ENCODE measurements at regions not wholly inside any gene's neighbourhood (a gene's known extent, or its start where the extent isn't known, plus 50 kb on each side); places are given as distances from the start of the nearest gene placed in this dataset.

DNA sequence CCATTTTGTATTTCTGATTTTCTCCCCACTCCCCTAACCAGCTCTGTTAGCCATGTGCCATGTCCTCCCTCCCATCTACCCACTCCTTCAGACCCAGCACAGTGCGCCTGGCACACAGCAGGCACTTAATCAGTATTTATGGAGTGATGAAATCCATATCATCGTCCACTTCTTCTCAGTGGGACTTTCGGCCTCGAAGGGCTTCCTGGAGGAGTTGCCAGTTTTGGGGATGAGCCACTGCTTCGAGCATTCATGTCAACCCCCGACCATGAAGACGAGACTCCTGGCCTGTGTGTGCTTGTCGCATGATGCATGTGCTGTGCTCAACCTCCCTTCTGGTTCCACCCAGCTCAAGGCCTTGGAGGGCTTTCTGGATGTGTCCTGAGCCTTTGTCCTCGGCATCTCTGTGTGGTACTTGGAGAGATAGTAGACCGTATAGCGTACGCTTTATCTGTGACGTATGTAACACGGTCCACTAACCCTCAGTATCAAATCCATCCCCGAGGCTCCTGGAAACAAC, 119.5 kb upstream of the RTL1 start:
- no peak overlapping the region for H3K4me3 ChIP-seq (ENCODE audit: low read depth, low read length)
- TF ChIP-seq, protein P1, sequence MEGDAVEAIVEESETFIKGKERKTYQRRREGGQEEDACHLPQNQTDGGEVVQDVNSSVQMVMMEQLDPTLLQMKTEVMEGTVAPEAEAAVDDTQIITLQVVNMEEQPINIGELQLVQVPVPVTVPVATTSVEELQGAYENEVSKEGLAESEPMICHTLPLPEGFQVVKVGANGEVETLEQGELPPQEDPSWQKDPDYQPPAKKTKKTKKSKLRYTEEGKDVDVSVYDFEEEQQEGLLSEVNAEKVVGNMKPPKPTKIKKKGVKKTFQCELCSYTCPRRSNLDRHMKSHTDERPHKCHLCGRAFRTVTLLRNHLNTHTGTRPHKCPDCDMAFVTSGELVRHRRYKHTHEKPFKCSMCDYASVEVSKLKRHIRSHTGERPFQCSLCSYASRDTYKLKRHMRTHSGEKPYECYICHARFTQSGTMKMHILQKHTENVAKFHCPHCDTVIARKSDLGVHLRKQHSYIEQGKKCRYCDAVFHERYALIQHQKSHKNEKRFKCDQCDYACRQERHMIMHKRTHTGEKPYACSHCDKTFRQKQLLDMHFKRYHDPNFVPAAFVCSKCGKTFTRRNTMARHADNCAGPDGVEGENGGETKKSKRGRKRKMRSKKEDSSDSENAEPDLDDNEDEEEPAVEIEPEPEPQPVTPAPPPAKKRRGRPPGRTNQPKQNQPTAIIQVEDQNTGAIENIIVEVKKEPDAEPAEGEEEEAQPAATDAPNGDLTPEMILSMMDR (IDR thresholded peaks at IDR 0.05; ENCODE audit: low read depth, low read length): no peak

DNA sequence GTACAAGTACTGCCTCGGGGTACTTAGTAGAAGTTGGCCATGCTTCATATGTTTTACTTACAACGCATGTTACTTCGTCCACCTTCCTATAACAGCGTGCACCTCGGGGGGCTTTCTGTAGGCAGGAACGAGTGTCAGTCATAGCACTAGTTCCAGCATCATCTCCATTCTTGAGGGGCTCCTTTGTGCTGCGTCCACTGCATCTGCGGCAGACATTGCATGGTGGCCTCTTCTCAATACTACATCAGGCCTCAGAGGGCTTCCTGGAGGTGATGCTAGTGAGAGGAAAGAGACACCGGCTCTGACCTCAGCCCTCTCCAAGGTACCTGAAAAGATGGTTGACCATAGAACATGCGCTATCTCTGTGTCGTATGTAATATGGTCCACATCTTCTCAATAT, 121.2 kb upstream of the RTL1 start:
- TF ChIP-seq, protein P1 (IDR thresholded peaks at IDR 0.05; ENCODE audit: low read depth, low read length): no peak
- no peak overlapping the region for H3K4me3 ChIP-seq (ENCODE audit: low read depth, low read length)

DNA sequence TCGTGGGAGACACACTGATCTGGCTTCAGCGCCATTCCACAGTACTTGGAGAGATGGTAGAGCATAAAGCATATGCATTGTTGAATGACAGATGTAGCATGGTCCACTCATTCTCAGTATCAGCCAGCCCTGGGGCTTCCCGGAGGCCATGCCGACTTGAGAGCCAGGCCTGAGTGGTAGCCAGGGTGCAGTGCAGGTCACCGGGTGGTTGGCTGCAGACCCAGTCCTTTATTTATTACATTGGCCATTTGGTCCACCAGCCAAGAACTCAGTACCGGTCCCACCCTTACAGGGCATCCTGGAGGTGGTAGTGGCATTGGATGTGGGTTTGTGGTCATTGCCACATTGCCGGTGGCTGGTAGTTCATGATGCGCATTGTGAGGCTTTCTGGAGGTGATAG, 121.6 kb upstream of the RTL1 start:
- TF ChIP-seq, protein P1 (IDR thresholded peaks at IDR 0.05; ENCODE audit: low read depth, low read length): no peak
- no peak overlapping the region for H3K4me3 ChIP-seq (ENCODE audit: low read depth, low read length)

DNA sequence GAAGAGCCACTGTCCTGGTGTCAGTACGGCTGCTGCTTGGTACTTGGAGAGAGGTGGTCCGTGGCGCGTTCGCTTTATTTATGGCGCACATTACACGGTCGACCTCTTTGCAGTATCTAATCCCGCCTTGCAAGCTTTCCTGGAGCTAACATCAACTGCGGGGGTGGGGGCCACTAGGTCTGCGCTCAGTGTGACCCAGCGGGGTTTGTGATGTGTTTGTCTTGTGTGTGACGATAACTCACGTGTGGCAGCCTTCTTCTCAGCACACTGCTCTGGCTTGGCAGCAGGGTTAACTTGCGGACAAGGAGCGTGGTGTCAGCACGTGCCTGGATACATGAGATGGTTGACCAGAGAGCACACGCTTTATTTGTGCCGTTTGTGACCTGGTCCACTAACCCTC, 122.2 kb upstream of the RTL1 start:
- TF ChIP-seq, protein P1 (IDR thresholded peaks at IDR 0.05; ENCODE audit: low read depth, low read length): no peak
- no peak overlapping the region for H3K4me3 ChIP-seq (ENCODE audit: low read depth, low read length)

DNA sequence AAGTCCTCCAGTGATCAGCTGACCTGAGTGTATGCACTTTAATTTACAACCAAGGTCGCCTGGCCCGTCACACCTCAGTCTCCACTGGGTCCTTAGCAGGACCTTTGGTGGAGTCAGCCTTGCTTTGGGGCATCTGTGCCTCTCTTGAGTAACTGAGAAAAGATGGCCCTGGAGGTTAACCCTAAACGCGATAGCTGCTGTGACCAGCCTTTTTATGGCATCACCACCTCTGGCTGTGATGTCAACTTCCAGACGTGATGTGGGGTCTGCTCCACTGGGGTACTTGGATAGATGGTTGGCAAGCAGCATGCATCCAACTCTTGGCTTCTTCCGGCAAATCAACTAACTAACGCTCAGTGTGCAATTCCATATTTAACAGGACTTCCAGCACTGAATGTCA, 122.8 kb upstream of the RTL1 start:
- TF ChIP-seq, protein P1 (IDR thresholded peaks at IDR 0.05; ENCODE audit: low read depth, low read length): no peak
- no peak overlapping the region for H3K4me3 ChIP-seq (ENCODE audit: low read depth, low read length)

DNA sequence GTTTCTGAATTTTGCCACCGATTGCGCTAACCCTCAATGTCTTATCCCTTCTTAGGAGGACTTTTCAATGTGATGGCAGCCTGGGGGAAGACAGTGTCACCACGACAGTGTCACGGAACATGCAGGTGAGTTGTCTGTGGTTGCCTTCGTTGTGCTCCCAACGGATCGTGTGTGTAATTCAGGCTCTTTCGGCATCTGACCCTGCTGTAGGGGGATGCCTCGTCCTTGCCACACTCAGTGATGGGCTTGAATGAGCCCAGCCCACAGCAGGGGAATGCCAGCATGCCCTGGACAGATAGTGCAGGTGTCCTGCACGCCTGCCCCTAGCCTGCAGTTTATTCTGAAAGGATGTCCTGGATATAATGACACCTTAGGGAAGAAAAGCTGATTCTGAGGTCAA, 123.8 kb upstream of the RTL1 start:
- TF ChIP-seq, protein P1 (IDR thresholded peaks at IDR 0.05; ENCODE audit: low read depth, low read length): no peak

DNA sequence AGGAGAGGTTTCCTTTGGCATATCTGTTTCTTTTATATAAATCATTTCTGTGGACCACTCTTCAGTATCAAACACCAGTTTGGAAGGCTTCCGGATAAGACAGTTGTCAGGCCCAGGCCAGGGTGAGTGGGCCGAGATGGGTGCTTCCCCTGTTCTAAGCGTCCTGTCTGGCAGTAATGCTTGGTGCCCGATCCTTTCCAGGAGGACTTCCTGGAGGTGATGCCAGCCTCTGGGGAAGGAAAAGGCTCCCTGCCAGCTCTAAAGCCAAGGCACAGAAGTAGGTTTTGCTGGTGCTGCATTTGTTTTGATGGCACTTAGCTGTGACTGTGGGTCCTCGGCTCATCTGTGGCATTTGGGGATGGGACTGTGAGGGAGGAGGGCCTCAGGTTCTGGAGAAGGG, 124.4 kb upstream of the RTL1 start:
- H3K4me3 ChIP-seq (ENCODE audit: low read depth, low read length): no peak overlapping the region
- TF ChIP-seq, protein P1 (IDR thresholded peaks at IDR 0.05; ENCODE audit: low read depth, low read length): no peak

More for the DNA sequence above, 123.8 kb upstream of the RTL1 start:
- no peak overlapping the region for H3K4me3 ChIP-seq (ENCODE audit: low read depth, low read length)
